NK-92 (cell line): ENCODE measurements at regions not wholly inside any gene's neighbourhood (a gene's known extent, or its start where the extent isn't known, plus 50 kb on each side); places are given as distances from the start of the nearest gene placed in this dataset.
"Not testable (repeated sequence)": the region's sequence is repeated elsewhere in the genome, so short reads cannot be mapped to it uniquely, and the experiment has no call there.

Source experiments
- DNase-seq: peaks from one replicate; lab custom pipeline; 2025; ENCODE audit not compliant: unreplicated experiment; lab: John Stamatoyannopoulos, UW

DNA sequence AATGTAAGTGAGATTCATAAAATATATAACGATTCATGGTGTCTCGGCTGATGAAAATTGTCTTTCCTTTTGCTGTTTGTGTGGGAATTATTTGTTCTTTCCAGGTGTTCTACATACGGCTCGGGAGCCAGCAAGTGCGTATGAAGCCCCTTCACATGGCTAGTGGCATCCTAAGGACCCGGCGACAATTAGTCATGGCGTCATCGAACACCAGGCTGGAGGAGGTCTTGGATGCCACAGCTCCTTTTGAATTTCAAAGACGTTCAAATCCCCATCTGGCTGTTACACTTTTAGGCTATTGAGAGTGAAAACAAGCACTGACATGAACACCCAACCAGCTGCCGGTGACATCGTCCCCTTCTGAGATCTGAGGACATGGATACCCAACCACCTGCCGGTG, 397.7 kb upstream of the TNRC6C start:
- DNase-seq = no peak

DNA sequence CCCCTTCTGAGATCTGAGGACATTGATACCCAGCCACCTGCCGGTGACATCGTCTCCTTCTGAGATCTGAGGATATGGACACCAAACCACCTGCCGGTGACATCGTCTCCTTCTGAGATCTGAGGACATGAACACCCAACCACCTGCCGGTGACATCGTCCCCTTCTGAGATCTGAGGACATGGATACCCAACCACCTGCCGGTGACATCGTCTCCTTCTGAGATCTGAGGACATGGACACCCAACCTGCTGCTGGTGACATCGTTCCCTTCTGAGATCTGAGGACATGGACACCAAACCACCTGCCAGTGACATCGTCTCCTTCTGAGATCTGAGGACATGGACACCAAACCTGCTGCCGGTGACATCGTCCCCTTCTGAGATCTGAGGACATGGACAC, 396.1 kb upstream of the TNRC6C start:
- not testable (repeated sequence) for DNase-seq

DNA sequence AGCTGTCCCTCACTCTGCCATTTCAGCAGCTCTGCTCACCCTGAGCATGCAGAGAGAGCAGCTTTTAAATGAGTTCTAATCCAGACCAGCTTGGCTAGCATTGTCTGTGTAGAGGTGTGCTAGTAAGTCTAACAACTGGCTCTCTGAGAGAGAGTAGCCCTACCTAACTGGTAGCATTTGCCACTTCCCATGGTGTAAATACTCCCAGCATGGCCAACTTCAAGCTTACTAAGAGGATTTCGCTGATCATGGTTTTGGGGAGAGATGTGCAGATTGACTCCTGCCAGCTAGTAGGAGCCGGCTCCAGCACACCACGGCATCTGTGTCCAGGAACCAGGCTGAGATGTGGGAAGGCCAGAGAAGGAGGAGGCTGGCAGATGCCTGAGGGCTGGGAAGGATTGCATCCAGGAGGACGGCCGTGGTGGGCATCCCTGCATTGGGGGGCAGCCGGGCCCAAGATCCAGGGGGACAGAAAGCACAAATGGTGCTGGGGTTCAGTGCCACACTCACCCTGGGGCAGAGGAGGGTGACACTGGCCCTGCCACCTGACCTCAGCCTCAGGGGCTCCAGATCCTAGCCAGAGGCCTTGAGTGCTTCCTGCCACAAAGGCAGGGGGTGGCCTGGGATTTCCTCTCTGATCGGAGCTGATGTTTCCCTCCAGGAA, 394.9 kb upstream of the TNRC6C start:
- no peak for DNase-seq

DNA sequence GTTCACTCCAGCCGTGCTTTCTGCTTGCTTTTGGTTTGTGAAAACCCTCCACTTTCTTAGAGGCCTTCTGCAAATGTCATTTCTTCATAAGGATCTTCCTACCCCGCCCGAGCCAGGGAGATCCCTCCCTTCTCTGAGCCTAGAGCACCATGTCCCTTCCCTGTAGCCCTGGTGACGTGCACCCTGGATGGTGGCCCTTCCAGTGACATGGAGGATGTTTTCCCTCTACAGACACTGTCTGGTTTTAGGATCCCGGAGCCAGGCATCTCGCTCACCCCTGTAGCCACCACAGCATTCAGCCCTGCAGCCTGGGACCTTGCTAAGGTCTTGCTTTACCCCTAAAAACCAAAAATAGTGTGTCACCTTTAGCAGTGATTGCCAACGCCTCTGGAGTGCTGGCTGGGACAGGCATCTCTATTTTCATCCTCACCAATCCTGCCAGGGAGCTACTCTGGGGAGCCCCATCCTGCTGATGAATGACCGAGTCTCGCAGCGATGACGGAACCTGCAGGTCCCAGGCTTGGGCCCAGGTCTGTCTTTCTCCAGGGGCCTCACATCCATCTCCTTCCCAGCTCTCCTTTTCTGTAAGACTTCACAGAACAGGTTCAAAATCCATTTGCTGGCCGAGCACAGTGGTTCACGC, 394.1 kb upstream of the TNRC6C start:
- DNase-seq = no peak

DNA sequence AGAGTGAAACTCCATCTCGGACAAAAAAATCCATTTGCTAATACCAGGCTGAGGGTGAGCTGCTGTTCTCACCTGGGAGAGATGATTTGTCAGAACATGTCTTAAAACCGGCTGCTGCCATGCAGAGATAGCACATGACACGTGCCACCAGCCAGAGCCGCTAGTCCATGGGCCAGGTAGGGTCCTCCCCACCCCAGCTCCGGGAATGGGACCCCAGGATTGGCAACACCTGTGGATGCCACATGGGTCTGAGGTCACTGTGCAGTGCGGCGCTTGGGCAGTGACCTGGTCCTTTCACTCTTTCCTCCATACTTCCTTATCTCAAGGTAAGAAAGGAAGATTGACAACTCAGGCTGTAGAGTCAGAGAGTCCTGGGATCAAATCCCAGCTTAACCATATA, 393.3 kb upstream of the TNRC6C start:
- no peak for DNase-seq

DNA sequence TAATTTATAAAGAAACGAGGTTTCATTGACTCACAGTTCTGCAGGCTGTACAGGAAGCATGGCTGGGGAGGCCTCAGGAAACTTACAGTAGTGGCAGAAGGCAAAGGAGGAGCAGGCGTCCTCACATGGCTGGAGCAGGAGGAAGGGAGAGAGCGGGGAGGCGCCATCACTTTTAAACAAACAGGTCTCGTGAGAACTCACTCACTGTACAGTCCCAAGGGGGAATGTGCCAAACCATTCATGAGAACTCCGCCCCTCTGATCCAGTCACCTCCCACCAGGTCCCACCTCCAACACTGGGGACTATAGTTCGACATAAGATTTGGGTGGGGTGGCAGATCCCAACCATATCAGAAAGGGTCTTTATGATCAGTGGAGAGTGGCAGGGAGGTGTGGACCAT, 392.4 kb upstream of the TNRC6C start:
- DNase-seq = no peak

DNA sequence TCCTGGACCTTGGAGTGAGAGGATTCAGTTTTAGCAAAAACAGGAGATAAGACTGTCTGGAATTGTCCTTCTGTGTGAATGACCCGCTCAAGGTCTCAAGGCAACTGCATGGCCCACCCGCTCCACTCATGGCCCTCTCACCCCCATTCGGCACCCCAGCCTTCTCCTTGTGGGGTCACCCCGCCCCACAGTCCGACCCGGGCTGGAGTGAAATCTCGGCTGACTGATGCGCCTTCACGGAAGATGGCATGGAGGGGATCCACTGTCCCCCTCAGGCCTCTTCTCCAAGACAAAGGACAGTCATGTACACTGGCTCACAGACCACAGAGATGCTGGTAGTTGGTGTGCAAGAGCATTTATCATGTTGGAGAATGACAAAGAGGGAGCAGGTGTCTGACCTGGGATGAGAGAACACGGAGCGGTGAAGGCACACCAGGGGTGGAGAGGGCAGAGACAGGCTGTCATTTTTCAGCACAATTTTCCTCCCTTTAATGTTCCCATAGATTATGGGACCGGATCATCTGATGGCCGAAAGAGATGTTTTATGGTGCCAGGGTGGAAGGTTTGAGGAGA, 391.9 kb upstream of the TNRC6C start:
- no peak for DNase-seq

DNA sequence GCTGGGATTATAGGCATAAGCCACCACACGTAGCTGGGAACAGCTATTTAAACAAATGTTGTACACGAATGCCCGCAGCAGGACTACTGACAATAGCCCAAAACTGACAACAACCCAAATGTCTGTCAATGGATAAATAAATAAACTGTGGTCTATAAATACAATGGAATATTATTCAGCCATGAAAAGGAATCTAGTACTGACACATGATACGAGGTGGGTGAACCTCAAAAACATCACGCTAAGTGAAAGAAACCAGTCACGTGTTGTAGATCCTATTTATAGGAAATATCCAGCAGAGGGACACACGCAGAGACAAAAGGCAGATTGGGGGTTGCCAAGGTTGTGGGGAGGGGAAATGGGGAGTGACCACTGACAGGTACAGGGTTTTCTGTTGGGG, 390.0 kb upstream of the TNRC6C start:
- no peak for DNase-seq

DNA sequence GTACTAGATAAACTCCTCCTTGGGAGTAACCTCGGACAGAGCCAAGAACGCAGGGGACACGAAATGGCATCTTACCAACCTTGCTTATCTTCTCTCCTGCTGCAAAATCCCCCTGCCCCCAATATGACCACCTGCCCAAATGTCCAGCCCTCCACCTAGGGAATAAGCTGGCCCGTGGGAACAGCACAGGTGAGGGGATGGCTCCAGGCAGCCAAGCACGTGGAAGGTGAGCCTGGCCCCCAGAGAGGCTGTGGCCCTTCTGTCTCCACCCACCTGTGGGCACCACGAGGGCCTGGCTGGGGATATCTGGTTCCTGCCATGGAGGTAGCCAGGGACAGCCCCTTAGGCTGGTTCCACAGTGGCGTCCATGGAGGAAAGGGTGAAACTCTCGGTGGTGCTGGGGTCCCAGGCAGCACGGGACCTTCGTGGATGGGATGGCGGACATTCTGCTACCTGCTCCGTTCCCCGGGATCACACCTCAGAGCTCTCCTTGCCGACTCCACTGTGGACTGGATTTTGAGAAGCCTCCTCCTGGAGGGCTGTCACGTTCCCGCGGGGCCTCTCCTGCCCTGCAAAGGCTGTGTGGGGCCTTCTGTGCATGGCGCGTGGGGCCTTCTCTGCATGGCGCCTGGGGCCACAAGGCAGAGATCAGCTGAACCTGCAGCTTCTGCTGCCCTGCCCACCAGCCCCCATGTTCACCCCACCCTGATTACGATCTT, 388.5 kb upstream of the TNRC6C start:
- DNase-seq = no peak

DNA sequence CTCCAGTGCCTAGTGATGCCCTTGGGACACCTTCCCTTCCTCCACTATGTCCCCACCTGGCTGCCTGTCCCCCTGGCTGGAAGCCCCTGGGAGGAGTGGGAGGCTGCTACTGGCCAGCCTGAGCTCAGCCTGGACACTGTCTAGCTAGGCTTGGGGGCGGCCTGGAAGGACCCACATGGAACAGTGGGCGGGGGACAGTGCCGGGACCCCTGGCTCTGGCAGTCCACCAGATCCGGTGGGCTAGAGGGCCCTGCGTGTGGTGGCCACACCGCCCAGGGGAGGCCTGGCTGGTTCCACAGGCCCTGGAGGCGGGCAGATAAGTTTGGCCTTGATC, 388.0 kb upstream of the TNRC6C start:
- DNase-seq = no peak

DNA sequence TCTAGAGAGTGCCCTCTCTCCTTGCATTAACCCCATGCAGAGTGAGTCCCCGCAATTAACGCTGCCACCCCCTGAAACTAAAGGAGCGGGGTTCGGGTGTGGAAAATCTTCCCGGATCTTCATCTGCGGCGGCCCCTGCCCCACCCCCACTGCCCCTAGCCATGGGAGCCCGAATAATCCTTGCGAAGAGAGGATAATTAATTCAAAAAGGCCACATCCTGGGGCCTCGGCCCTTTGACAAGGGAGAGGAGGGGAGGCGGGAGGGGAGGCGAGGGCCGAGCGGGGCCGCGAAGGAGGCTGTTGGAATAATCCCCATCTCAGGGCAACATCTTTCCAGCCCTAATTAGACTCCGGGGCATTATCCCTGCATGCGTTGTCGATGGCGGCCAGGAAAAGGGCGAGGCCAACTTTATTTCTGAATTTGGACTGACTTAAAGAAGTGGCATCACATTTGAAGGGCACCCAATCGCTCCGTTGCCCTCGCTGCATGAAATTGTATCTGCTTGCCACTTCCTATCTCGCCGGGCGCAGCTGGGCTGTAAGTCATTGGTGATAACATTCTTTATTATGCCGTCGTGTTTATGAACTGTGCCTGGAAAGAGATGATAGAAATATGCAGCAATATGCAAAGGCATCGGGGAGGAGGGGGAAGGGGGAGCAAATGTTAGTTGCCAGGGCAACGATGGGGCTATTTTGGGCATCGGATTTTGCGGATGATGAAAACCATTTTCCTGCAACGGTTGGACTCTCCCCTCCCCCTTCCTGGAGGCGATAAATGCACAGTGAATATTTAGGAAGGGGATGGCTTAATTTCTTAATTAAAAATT, 387.1 kb upstream of the TNRC6C start:
- no peak for DNase-seq

DNA sequence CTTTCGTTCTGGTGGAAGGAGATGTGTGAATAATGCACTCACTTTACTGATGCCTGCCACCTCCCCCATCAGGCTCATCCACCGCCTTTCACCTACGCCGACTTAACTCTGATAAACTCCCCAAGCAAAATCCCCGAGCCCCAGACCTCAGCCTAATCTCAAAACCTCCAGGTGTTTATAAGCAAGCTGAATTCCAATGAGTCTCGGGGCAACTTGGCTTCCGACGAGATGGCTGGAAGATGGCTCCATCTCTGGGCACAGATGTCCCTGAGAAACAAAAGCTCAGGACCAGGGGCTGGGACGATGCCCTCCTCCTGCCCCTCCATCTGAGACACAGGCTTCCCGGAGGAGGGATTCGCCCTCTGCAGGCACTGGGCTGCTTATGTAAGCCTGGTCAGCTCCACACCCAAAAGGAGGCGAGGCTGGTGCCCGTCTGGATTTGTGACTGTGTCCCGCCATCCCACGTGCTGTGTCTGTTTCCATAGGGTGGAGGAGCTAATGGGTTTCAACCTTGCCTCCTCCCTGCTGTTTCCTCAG, 386.4 kb upstream of the TNRC6C start:
- no peak for DNase-seq

DNA sequence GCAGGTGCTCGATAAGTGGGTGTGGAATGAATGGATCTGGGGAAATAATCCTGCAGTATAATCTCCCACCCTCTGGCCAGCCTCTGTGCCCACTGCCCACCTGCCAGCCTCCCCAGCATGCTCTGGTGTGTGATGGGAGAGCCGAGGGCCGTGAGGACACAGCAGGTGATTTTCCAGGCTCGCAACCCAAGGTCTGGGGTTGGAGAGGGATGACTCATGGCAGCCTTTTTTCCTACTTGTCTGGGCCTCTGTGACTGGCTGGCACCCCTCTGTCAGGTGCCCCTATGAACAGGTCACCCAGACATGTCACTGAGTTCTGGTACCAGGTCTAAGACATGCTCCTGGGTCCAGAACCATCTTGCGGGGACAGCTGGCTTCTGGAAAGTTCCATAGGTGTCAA, 385.7 kb upstream of the TNRC6C start:
- DNase-seq = no peak

DNA sequence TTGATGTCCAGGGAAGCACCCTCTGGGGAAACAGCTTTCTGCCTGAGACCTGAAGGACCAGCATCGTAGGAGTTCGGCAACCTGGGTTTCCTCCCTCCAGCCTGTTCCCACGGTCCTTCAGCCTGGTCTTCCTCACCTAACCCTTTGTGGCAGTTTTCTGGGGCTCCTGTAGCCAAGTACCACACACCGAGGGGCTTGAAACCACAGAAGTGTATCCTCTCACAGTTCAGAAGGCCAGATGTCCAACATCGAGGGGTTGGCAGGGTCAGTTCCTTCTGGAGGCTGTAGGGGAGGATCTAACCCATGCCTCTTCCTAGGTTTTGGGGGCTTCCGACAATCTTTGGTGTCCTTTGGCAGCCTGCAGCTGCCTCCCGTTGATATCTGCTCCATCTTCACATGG, 381.0 kb upstream of the TNRC6C start:
- DNase-seq = no peak

DNA sequence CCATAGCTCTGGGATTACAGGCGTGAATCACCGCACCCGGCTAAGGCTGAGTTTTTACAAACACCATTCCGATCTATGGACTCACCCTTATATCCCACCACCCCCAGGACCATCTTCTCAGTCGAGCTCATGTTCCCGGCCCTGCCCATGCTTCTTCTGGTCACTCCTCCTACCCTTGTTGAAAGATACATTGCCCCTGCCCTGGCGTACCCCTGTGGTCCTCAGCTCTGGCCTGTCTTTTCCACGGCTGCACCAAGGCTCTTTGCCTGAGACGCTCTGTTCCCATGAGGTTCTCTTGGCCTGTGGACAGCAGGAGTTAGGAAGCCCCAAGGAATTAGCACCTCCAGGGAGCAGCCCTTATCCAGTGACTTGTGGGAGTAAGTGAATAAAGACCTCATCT, 379.4 kb upstream of the TNRC6C start:
- DNase-seq = no peak

DNA sequence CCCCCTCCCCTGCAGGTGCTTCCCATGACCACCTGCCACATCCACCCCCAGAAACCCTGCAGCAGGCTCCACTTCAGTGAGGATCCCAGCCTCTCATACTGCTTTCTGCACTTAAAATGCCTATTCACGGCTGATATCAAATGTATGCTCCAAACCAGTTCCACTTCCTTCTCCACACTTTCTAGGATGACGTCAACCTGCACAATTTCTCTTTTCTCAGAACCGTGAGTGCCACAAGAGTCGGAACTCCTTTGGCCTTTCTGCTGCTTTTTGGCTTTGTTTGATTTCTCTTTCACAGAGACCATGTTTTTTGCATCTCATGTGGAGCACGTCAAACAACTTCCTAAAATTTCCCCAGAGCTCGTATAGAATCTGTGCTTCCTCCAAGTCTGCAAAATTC, 378.8 kb upstream of the TNRC6C start:
- no peak for DNase-seq

DNA sequence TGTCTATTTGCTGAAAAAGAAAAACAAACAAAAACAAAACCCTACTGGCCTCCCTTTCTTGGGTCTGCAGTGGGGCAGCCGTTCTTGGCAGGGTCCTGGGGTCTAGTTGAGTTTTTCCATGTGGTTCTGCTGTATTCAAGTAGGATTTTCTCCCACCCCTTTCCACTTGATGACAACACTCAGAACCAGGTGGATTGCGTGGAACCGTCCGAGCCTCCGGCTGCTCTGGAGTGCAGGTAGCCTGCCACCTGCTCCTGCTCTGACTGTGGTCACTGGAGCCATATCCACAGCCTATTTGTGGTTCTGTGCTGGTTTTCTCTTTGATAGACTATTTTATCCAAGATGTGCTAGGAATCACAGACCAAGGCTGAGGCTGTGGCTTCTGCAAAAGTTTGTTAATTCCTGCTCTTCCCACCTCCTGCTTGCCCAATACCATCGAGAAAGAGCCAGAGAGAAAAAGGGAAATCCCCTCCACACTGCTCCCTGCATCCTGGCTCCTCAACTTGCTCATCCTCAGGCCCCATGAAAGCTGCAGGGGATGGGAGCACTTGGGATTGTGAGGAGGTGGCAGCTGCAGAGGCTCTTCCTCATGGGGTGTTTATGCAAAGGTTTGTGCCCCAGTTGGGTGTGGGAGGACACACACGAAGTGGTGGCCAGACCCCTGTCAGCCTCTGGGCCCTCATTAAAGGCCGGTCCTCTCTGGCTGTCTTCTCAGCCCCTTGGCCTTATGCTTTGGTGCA, 377.8 kb upstream of the TNRC6C start:
- DNase-seq = no peak

DNA sequence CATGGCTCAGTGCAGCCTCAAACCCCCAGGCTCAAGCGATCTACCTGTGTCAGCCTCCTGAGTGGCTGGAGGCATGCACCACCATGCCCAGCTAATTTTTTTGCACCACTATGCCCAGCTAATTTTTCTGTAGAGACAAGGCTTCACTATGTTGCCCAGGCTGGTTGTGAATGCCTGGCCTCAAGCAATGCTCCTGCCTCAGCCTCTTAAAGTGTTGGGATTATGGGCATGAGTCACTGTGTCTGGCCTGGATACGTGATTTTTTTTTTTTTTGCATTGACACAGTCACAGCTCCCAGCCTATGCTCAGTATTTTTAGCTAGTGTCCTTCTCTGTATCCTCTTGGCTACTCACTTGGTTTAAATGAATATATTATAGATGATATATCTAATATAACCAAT, 377.0 kb upstream of the TNRC6C start:
- no peak for DNase-seq

DNA sequence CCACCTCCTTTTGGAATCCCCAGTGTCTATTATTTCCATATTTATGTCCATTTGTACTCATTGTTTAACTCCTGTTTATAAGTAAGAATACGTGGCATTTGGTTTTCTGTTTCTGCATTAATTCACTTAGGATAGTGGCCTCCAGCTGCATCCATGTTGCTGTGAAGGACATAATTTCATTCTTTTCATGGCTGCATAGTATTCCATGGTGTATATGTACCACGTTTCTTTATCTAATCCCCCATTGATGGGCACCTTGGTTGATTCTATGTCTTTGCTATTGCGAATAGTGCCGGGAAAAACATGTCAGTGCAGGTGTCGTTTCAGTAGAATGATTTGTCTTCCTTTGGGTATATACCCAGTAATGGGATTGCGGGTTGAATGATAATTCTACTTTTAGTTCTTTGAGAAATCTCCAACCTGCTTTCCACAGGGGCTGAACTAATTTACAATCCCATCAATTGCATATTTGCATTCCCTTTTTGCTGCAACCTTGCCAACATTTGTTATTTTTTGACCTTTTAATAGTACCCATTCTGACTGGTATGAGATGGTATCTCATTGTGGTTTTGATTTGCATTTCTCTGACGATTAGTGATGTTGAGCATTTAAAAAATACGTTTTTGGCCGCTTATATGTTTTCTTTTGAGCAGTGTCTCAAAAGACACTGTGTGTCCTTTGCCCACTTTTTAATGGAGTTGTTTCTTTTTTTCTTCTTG, 373.2 kb upstream of the TNRC6C start:
- DNase-seq = no peak
